GM18505 (cell line): ENCODE measurements at regions not wholly inside any gene's neighbourhood (a gene's known extent, or its start where the extent isn't known, plus 50 kb on each side); places are given as distances from the start of the nearest gene placed in this dataset.

Source experiments
- ATAC-seq: cut with Tn5 transposase; IDR thresholded peaks from one replicate; pipeline ENCODE4 v1.9.1; 2021; ENCODE audit not compliant: unreplicated experiment
- POLR2A ChIP-seq: IDR thresholded peaks from 4 replicates; pipeline ENCODE4 v1.6.1; 2011; ENCODE audit warnings: borderline replicate concordance; ENCODE audit not compliant: insufficient read depth, insufficient read length; ENCODE audit errors: extremely low read depth

- no peak for TF ChIP-seq POLR2A
- ATAC-seq: no peak
Measured at GRCh38 chr22:48239461-48240147, 1477.2 kb downstream of the TBC1D22A start.

GRCh38 chr22:48238966-48239365 lies 1476.5 kb downstream of the TBC1D22A start:
- ATAC-seq: no peak
- no peak for TF ChIP-seq POLR2A

DNA sequence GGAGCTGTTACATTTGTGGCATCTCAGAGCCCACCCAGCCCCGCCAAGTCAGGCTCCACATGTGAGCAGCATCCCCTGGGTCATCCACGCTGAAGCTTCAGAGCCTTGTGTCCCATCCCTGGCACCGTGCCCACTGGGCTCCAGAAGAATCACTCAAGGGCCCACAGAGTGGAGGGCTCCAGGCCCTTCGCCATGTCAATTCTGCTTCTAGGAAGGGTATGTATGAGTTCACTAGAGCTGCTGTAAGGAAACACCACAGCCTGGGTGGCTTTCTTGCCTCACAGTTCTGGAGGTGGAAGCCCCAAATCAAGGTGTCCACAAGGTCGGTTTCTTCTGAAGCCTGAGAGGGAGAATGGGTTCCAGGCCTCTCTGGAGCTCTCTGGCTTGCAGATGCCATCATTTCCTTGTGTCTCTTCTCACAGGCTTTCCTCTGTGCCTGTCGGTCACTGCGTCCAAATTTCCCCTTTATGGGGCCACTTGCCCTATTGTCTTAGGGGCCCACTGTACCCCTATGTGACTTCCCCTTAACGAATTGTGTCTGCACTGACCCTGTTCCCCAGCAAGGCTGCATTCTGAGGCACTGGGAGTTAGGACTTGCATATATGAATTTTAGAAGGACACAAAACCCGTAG lies 1476.0 kb downstream of the TBC1D22A start:
- ATAC-seq: no peak
- no peak for TF ChIP-seq POLR2A

DNA sequence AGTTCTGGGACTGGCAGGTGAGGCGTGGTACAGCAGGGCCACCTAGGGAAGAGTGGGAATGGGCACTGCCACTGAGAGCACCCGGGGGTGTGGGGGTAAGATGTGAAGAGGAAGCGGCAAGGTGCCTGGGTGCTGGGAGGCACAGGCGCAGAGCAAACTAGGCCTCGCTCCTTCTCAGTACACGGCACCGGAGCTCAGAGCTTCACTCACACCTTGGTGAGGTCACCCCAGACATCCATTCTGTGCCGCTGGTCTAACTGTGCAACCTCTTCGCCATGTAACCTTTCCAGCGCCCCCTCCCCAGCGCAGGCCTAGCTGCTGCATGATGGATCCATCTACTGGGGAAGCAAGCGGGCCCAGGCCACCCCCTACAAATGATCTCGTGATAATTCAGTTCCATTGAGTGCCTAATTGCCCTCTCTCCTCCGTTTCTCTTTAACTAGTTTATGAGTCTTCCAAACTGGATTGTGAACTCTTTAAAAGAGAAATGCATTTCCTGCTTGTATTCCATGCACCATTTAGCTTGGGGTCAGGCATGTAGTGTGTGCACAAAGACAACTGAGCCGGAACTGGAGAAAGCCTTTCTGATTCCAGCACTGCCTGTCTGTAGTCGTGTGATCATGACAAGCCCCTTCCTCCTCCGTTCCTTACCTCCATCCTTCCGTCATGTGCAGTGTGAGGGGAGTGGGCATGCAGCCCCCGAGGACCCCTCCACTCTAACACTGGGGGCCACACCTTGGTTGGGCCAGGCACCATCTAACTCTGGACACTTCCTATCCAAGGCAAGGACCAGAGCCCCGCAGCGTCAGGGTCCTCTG lies 1475.2 kb downstream of the TBC1D22A start:
- ATAC-seq: no peak
- no peak for TF ChIP-seq POLR2A

- ATAC-seq: no peak
- TF ChIP-seq POLR2A: no peak
Measured at GRCh38 chr22:48236261-48236660, 1473.8 kb downstream of the TBC1D22A start.

- TF ChIP-seq POLR2A: no peak
- ATAC-seq: no peak
Measured at GRCh38 chr22:48235744-48236143, 1473.3 kb downstream of the TBC1D22A start.

- ATAC-seq: no peak
Measured at GRCh38 chr22:48234011-48234410, 1471.6 kb downstream of the TBC1D22A start.

DNA sequence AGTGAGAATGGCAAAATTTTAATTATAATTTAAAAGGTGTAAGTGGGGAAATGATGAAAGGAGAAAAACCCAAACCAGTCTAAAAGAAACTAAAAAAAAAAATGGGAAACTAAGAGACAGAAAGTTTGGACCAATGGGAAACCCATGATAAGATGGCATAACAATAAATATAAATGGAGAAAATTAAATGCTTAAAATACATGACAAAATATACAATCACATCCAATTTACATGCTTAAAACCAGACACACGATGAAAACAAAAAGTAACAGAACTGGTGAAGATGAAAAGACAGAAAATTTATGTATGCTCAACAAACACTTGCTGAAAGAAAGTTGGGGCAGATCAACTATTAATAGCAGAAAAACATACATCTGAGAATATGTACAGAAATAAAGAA lies 1471.1 kb downstream of the TBC1D22A start:
- TF ChIP-seq POLR2A: no peak
- ATAC-seq: no peak

More at GRCh38 chr22:48234011-48234410, 1471.6 kb downstream of the TBC1D22A start:
- no peak for TF ChIP-seq POLR2A

- ATAC-seq: no peak
Measured at GRCh38 chr22:48228468-48228867, 1466.0 kb downstream of the TBC1D22A start.

DNA sequence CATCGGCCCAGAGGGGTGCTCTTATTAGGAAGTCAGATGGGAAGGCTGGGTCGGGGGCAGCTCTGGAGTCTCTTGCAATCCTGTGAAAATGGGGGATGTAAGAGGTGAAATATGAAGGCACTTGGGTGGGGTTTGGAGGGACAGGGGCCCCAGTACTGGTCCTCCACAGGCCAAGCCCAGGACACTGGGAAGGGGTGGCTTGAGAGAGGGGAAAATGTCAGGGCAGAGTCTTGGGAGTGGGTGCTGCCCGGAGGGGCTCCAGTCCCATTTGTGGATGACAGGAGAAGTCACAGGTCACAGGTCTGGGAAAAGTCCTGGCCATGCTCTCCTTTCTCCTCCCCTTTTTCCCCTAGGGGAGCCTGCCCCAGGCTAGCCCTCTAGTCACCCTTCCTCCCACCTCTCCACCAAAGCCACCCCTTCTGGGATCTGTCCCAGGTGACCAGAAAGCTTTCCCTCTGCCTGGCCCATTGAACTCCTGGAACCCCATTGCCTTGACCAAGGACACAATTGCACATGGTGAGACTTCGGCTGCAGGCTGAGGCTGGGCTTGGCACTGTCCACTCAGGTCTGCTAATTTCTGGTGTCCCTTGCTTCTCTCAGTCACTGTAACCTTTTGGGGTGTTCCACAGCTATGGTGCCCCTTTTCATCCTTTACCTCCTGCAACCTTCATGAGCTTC lies 1465.0 kb downstream of the TBC1D22A start:
- ATAC-seq: no peak
- no peak for TF ChIP-seq POLR2A

More at GRCh38 chr22:48228468-48228867, 1466.0 kb downstream of the TBC1D22A start:
- no peak for TF ChIP-seq POLR2A

- no peak for ATAC-seq
- no peak for TF ChIP-seq POLR2A
Measured at GRCh38 chr22:48226026-48227013, 1463.9 kb downstream of the TBC1D22A start.

DNA sequence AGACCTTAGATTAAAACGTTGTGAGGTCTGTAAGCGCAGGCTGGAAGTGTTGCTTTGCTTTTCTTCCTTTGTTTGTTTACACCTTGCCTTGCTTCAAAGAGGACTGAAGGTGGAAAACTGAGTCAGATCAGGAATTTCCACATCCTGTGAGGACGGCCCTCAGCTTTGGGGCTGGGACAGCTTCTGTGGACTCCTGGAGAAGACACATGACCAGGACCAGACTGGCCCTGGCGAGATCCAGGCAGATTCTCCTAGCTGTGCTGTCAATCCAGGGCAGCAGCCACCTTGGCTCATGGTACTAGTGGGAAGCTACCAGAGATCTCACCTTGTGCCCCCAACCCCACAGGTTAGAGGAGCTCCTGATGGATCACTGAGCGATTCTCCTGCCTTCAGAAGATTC lies 1461.9 kb downstream of the TBC1D22A start:
- no peak for TF ChIP-seq POLR2A
- ATAC-seq: no peak
